ENCODE measurements at regions not wholly inside any gene's neighbourhood (a gene's known extent, or its start where the extent isn't known, plus 50 kb on each side); places are given as distances from the start of the nearest gene placed in this dataset.
"Not testable (repeated sequence)": the region's sequence is repeated elsewhere in the genome, so short reads cannot be mapped to it uniquely, and the experiment has no call there.

- no peak for DNase-seq
These were observed 339.6 kb downstream of the UTRN start for GRCh38 chr6:144624716-144625115.

- no peak for DNase-seq
These were observed 345.7 kb downstream of the UTRN start for GRCh38 chr6:144630857-144631256.

- DNase-seq, result peak; percentile 14
These were observed 347.1 kb downstream of the UTRN start for GRCh38 chr6:144632266-144632665.

- no peak for DNase-seq
These were observed 348.8 kb downstream of the UTRN start for GRCh38 chr6:144633886-144634285.

- DNase-seq, result no peak
These were observed 349.2 kb downstream of the UTRN start for GRCh38 chr6:144634371-144634770.

- DNase-seq, result no peak
These were observed 349.9 kb downstream of the UTRN start for GRCh38 chr6:144635051-144635450.

GRCh38 chr6:144636025-144636424 is 350.9 kb downstream of the UTRN start:
- DNase-seq, result not testable (repeated sequence)

- peak; percentile 78 for DNase-seq
These were observed 352.4 kb downstream of the UTRN start for GRCh38 chr6:144637541-144637940.

- no peak for DNase-seq
These were observed 354.5 kb downstream of the UTRN start for GRCh38 chr6:144639654-144640053.

- no peak for DNase-seq
These were observed 356.2 kb downstream of the UTRN start for GRCh38 chr6:144641286-144641685.

GRCh38 chr6:144644776-144645175 is 359.6 kb downstream of the UTRN start:
- DNase-seq, result no peak

GRCh38 chr6:144646093-144647056 is 361.2 kb downstream of the UTRN start:
- DNase-seq, result no peak

GRCh38 chr6:144647406-144647964 is 362.4 kb downstream of the UTRN start:
- DNase-seq, result no peak

GRCh38 chr6:144647971-144648651 is 363.0 kb downstream of the UTRN start:
- peak; percentile 13 for DNase-seq

GRCh38 chr6:144649085-144649484 is 363.9 kb downstream of the UTRN start:
- DNase-seq, result no peak

- no peak for DNase-seq
These were observed 366.1 kb downstream of the UTRN start for GRCh38 chr6:144651234-144651633.

- DNase-seq, result no peak
These were observed 367.3 kb downstream of the UTRN start for GRCh38 chr6:144652292-144652891.

GRCh38 chr6:144653885-144654505 is 368.9 kb downstream of the UTRN start:
- DNase-seq, result peak; percentile 91

GRCh38 chr6:144654506-144654905 is 369.4 kb downstream of the UTRN start:
- DNase-seq, result no peak

- DNase-seq, result peak; percentile 29
These were observed 370.2 kb downstream of the UTRN start for GRCh38 chr6:144655376-144655775.

- no peak for DNase-seq
These were observed 372.6 kb downstream of the UTRN start for GRCh38 chr6:144657691-144658090.

All from inflammatory macrophage treated with lipopolysaccharide for 4 hours (primary cell).